Cardiac septum (tissue), 1 donor: ENCODE measurements at regions not wholly inside any gene's neighbourhood (a gene's known extent, or its start where the extent isn't known, plus 50 kb on each side); places are given as distances from the start of the nearest gene placed in this dataset.
"Not testable (repeated sequence)": the region's sequence is repeated elsewhere in the genome, so short reads cannot be mapped to it uniquely, and the experiment has no call there.

ENCODE experiments used
- DNase-seq: peaks from one replicate; pipeline ENCODE4 v3.0.0-alpha.2; 2020; ENCODE audit warnings: low spot score
- intact Hi-C: fragments of 100-400 bp; cut with DNase I; formaldehyde crosslinking; loops from one replicate; pipeline ENCODE4 v1.14.0; 2022
- donor health status: DM: no; HTN: no; CAD: no.

DNA sequence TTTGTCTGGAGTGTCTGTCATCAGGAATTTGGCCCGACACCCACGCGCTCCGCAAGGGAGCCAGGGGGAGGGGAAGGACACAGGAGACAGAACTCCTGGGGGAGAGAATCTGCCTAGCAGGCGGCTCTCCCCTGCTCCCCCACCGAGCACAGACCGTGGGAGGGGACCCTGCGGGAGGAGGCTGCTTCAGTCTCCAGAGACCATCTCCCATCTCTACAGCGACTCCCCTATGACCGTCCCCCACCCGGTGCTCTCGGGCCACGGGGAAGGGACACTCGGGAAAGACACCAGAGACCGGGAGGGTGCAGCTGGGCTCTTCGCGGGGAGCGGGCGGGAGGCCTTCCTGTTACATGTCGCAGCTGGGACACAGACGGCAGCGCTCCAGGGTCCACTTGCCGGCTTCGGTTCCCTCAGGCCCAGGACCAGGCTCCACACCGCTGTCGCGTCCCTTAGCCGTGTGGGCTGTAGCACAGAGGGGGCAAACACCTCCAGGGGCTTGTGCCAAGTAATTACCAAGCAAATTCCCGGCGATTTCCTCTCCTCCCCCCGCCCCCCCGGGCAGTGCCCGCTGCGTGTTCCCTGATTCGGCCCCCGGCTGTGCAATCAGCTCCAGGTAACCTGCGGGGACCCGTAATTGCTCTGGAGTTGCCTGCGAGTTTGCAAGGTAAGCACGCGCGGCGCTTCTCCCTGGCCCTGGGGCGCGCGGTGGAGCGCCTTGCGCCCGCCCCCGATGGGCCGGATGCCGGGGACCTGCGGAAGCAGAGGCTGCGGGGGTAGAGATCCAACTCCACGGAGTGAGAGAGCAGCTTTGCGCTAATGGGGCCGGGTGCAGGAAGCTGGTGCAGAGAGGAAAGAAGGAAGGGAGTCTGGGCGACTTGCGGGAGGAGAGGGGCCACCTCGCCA lies 155.1 kb upstream of the CADM1 start:
- no peak for DNase-seq

DNA sequence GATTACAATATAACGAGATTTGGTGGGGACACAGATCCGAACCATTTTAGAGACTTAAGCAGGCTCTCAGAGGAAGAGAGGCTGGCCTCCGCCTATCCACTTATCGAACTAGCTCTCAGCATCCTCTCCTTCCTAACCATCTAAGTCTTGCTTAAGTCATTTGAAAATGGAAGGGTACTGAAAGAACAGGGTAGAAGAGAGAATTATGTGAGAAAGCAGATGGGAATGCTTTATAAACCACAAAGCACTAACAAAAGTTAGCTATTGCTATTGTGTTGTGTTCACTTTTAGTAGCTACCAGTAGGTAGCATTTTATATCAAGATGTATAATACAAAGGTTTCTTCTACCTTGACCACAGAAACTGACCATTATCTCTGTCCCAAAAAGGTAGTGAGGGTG lies 153.4 kb upstream of the CADM1 start:
- intact Hi-C loops = loop anchor here (5.0 kb wide), 1 partner anchor 35 kb away; no protein-coding TSS in a partner anchor
- DNase-seq = no peak

More for the DNA sequence above, 155.1 kb upstream of the CADM1 start:
- intact Hi-C loops = loop anchor here (5.0 kb wide), 1 partner anchor 37 kb away; no protein-coding TSS in a partner anchor

DNA sequence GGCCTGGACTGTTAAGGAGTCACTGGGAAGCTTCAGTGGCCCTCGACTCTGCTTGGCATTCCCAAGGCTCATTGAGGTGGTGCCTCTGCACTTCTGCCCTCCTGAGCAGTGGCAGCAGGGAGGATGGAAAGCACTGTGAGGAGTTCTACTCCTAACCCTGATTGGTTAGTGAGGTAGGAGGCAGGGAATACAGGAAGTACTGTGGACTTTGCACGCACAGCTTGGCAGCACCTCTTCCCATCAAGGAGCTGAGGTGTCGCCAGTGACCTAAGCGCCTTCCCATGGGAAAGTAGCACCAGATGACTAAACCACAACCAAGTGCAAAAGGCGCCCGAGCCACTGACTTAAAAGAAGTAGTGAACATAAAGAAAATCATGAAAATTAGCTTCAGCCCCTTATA lies 152.5 kb upstream of the CADM1 start:
- no peak for DNase-seq
- intact Hi-C loops = loop anchor here (5.0 kb wide), 1 partner anchor 34 kb away; no protein-coding TSS in a partner anchor

DNA sequence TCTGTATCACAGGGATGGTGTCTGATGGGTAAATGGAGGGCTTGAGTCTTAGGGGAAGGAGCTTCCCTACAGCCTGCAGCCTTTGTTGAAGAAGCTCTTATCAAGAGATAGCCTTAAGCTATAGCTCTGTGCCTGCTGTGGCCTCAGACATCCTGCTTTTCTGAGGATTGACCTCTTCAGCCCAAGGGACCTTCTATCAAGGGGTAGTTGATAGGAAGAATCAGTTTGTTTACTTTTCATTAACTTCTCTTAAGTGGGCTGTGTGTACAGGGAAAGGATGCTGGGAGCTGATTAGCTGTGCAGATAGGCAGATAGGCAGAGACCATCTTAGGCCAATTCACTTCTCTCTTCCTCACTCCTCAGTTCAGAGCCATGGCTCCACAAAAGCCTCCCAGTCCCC lies 151.8 kb upstream of the CADM1 start:
- no peak for DNase-seq
- intact Hi-C loops = loop anchor here (5.0 kb wide), 1 partner anchor 34 kb away; no protein-coding TSS in a partner anchor

DNA sequence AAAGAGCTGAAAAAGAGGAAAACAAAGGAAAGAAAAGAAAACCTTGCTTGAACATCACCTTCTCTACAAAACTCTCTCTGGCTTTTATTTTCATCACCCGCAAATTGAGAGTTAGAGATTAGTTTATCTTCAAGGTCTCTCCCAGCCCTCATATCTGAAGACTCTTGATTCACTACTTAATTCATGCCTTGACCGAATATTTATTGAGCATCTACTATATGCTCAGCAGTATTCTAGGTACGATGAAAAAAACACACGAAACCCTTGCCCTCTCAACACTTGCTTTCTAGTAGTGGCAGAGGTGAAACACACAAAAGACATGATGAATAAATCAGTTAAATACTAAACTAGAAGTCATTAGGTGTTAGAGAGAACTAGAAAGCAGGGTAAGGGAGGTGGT lies 150.6 kb upstream of the CADM1 start:
- intact Hi-C loops = loop anchor here (5.0 kb wide), 1 partner anchor 32 kb away; no protein-coding TSS in a partner anchor

DNA sequence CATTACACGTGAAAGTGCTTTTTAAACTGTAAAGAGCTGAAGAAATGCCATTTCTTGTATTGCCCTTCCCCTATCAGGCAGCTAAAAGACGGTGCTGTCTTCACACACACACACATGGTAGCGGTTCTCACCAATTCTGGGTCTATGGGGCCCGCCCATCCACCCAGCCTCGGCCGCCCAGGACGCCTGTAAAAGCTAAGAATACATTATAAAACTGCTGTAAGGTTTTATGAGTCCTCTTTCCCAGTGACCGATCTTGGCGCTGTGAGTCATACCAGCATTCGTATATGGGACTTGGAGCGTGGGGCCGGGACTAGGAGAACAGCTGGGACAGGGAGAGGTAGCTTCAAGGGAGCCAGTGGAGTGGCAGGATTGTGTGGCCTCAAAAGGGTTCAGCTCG lies 149.7 kb upstream of the CADM1 start:
- DNase-seq = no peak

More for the DNA sequence above, 150.6 kb upstream of the CADM1 start:
- no peak for DNase-seq

DNA sequence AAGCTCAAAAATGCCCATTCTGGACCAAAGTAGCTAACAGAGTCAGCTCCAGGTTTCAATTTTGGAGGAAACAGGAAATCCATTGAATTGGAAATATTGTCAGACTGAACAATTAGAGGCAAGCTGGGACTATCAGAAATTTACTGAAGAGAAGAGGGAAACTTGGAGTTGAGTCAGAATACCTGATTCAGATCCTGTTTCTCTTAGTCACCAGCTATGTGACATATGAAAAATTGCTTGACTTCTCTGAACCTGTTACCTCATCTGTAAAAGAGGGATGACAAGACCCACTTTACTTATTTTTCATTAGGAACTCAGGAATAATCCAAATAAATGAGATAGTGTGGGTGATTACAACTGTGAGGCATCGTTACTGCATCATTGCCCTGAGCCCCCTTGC lies 148.9 kb upstream of the CADM1 start:
- intact Hi-C loops = no loop called here
- no peak for DNase-seq

More for the DNA sequence above, 149.7 kb upstream of the CADM1 start:
- intact Hi-C loops = no loop called here

DNA sequence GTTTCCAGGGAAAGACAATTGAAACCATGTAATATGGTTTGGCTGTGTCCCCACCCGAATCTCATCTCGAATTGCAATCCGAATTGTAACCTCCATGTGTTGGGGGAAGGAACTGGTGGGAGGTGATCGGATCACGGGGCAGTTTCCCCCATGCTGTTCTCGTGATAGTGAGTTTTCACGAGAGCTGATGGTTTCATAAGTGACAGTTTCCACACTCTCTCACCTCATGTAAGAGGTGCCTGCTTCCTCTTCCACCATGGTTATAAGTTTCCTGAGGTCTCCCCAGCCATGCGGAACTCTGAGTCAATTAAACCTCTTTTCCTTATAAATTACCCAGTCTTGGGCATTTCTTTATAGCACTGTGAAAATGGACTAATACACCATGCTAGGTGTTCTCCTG lies 148.3 kb upstream of the CADM1 start:
- intact Hi-C loops = no loop called here
- no peak for DNase-seq

DNA sequence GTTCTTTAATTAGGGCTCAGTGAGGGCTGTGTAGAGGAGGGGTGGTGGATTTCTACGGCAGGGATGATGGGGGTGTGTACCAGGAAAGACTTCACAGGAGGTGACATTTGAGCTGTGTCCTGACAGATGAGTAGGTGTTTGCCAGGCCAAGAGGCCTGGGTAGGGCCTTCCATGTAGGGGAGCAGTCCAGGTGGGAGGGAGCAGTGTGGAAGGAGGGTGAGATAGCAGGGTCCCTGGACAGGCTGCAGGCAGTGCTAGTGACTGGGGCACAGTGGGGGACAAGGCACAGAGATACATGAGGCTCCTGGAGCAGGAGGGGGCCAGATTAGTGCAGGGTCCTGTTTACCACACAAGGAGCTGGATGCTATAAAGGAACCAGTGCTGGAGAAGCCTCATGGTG lies 147.9 kb upstream of the CADM1 start:
- intact Hi-C loops = no loop called here
- no peak for DNase-seq

DNA sequence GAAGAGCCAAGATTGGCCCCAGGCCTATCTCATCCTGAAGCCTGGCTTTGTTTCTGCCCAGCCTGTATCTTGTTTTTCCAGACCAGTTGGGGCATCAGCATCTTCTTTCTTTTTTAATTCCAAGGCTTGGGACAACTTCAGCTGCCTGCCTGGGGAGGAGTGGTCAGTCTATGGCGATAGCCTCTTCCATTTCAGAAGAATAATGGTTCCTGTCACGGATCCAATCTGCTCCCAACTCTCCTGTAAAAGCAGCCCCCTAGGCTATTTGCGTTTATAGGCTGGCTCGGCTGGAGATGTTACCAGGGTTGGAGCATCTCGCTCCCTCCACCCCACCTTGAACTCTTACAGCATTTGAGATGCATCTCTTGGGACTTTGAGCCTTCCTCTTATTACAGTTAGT lies 145.2 kb upstream of the CADM1 start:
- no peak for DNase-seq
- intact Hi-C loops = no loop called here

DNA sequence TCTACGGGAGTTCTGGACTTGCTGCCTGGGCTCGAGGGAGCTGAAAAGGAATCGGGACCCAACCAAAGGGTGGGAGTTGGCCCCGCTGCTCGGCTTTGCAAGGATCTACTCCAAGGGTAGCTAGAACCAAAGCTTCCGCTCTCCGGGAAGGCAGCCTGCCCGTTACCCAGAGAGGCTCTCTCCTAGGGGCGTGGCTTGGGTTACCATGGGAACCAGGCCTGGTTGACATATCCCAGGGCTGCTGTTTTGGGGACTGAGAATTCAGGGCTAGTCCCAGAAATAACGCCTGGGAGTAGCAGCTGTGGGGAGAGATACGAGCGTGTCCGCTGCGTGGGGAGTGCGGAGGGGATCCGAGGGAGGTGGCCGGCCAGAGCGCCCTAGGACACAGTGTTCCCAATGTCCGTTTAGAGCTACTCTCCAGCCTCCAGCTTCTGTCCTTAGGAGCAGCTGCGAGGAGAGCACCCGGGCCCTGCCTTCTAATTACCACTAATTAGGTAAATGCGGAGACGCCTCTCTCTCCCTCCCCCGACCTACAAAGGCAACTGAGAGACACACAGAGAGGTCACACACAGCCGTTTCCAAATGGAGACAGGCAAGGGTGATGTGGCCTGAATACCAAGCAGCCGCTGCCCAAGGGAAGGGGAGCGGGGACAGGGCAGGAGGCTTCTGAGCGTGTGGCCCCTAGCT lies 141.6 kb upstream of the CADM1 start:
- no peak for DNase-seq
- intact Hi-C loops = no loop called here

DNA sequence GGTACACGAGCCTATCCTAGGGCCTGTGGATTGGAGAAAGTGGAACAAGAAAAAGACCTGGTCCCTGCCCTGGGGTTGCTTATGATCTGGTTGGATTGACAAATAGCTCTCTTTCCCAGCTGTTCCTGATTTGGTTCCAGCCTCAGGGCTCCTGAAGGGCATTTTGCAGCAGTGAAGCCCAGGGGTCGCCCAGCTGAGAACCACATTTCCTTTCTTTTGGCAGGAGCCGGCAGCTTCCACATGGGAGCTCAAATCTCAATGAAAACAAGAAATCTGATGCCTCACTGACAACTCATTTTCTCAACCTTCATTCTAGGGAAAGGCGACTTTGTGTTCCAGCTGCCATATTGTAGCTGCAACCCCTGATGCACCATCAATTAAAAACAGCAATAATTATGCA lies 140.6 kb upstream of the CADM1 start:
- intact Hi-C loops = no loop called here
- no peak for DNase-seq

DNA sequence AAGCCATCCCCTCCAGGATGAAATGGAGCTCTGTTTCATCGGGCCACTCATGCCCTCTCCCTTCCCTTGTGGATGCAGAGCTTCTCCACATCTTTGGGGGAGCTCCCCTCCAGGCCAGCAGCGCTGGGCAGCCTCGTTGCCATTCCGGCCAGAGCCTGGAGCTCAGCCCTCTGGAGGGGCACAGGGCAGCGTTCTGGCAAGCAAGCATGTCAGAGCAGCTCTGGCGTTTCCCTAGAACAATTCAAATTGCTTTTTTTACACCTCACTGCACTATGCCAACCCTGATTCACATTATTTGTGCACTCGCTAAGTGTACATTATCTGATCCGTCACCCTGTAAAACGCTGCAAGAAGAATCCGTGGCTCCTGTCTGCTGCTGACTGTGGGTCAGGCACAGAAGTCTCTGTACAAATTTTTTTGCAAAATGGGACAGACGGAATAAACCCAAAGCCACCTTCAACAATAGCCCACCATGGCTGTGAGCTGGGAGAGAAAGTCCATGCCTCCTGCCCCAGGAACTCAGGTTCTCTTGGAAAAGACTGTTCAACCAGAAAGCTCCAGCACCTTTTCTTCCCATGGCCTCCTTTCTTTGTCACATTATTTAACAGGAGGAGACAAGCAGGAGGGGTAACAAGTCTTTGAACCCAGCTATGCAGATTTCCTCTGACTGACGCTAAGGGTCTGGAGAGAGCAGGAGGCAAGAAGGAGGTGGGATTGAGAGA lies 139.5 kb upstream of the CADM1 start:
- intact Hi-C loops = no loop called here
- no peak for DNase-seq

DNA sequence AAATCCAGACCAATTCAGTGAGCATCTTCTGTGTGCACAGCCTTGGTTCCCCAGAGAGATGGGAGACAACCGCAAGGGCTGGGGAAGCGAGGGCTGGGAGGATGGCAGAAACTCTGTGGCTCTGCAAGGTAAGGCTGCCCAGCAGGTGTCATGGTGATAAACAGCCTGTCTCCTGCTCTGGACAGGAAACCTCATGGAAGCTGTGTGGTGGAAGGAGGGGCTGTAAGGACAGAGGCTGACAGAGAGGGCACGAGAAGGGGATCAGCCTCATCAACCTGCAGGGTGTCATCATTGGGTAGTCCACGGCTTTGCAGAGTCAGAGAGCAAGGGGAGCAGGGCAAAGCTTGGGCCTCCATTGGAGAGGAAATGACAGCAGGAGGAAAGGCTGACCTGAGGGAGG lies 138.4 kb upstream of the CADM1 start:
- no peak for DNase-seq
- intact Hi-C loops = no loop called here

DNA sequence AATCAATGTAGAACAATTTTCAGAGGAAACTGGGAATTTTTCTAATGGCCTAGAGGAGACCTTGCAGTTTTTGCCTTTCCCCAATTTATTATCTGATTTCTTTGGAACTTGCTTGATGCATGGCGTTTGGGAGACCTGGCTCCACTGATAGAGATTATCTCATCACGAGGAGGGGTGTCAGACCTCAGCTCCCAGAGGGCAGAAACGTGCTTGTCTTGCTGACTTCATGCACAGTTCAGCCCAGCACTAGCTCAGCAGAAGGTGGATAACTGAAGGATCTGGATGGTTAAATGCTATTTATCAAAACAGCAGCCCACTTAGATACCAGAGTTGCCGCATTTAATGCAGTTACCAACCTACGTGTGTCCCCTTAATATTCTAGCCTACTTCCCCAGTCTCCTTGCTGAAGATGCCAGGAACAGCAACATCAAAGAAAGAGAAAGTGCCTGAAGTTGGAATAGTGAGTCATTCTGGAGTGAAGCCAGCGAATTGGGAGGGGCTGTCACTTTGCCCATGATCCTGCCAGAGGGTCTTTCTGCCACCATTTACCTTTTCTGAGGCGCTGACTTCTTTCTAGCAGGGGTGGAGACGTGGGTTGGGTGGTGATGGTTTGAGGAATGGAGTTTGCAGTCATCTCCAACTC lies 133.5 kb upstream of the CADM1 start:
- DNase-seq = no peak
- intact Hi-C loops = no loop called here

DNA sequence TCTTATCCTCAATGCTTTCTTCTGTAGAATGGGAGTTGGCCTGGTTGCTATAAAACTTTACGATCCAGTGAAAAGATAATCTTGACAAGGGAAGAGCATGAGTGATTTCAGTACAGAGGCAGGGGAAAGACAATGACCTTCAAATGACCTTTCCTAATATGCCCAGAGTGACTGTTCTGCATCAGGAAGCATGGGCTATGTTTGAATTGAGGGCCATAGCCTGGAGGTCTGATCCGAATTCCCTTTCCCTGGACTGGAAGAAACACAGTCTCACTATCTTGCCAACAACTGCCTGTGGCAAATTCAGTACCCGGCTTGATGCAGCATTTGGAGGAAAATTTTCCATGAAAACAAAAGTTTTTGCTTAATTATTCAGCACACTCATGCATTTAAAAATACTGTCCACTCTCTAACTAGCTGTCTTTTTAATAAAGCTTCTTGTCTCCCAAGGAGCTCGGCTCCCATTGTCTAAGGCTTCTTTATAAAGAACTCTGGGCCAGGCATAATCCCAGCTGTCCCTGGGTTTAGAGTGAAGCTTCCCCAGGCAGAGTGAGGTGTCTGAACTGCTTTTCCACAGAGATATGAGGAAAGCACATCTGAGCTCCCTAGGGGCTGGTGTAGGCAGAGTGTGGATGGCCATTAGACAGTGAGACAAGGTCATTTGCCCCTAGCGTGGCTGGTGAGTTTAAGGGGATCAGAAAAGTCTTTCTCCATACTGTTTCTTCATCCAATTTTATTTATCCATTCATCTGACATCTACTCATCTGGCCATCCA lies 132.7 kb upstream of the CADM1 start:
- intact Hi-C loops = no loop called here
- DNase-seq = no peak

DNA sequence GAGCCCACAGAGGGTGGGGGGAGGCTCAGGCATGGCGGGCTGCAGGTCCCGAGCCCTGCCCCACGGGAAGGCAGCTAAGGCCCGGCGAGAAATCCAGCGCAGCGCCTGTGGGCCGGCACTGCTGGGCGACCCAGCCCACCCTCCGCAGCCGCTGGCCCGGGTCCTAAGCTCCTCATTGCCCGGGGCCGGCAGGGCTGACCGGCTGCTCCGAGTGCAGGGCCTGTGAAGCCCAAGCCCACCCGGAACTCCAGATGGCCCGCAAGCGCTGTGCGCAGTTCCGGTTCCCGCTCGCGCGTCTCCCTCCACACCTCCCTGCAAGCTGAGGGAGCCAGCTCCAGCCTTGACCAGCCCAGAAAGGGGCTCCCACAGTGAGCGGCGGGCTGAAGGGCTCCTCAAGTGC lies 129.8 kb upstream of the CADM1 start:
- DNase-seq, intact Hi-C loops: not testable (repeated sequence)

DNA sequence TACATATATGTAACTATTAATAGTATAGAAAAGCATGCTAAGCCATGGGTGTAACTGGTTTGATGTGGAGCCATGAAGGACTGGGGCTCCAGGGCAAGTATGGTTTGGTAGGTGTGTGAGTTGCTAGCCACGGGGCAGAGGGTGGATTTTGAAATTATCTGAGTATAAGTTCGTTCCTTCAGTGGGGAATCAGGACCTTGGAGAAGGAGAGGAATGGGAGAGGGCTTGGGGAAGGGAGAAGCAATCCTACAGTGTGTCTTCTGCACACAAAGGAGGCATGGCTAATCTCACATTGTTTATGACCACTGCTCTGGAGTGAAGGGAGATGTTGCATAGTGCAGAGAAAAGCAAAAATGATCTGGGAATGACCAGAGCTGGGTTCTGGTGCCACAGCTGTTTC lies 127.8 kb upstream of the CADM1 start:
- DNase-seq = no peak
- intact Hi-C loops = no loop called here

DNA sequence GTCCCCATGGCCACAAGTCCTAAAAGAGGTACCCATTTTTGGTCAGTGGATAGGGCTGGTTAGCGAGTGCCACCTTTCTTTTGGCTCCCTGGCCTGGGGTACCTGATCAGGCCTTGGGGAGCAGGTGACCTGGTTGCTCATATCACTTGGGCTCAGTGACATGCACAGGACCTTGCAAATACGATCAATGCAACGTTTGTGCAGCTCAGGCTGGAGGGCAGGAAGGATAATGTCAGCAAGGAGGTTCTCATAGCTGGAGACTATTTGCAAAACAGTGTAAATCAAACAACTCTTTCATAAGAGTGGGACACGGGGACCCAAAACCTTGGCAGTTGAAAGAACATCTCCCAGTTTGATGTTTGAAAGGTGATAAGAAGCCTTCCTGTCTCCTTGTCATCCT lies 127.4 kb upstream of the CADM1 start:
- intact Hi-C loops = no loop called here
- DNase-seq = no peak
